ENCODE measurements at regions not wholly inside any gene's neighbourhood (a gene's known extent, or its start where the extent isn't known, plus 50 kb on each side); places are given as distances from the start of the nearest gene placed in this dataset.

GRCh38 chr17:51391982-51392654, 131.8 kb downstream of the UTP18 start:
- no peak for FAIRE-seq
- peak; percentile 15 for DNase-seq (ENCODE audit: low read depth)
- Histone ChIP-seq H3K4me3 (ENCODE audit: low read depth, low read length) (no peak overlapping the region), H3K36me3 (ENCODE audit: control insufficient read depth, insufficient read depth, low read length) (no peaks in the 10 kb centered on the region), H3K27me3 (ENCODE audit: control insufficient read depth, insufficient read depth, low read length) (no peaks in the 10 kb centered on the region)
- TF ChIP-seq, protein P1, sequence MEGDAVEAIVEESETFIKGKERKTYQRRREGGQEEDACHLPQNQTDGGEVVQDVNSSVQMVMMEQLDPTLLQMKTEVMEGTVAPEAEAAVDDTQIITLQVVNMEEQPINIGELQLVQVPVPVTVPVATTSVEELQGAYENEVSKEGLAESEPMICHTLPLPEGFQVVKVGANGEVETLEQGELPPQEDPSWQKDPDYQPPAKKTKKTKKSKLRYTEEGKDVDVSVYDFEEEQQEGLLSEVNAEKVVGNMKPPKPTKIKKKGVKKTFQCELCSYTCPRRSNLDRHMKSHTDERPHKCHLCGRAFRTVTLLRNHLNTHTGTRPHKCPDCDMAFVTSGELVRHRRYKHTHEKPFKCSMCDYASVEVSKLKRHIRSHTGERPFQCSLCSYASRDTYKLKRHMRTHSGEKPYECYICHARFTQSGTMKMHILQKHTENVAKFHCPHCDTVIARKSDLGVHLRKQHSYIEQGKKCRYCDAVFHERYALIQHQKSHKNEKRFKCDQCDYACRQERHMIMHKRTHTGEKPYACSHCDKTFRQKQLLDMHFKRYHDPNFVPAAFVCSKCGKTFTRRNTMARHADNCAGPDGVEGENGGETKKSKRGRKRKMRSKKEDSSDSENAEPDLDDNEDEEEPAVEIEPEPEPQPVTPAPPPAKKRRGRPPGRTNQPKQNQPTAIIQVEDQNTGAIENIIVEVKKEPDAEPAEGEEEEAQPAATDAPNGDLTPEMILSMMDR (IDR thresholded peaks at IDR 0.05; ENCODE audit: insufficient read depth, low read length, severe bottlenecking): no peak

DNA sequence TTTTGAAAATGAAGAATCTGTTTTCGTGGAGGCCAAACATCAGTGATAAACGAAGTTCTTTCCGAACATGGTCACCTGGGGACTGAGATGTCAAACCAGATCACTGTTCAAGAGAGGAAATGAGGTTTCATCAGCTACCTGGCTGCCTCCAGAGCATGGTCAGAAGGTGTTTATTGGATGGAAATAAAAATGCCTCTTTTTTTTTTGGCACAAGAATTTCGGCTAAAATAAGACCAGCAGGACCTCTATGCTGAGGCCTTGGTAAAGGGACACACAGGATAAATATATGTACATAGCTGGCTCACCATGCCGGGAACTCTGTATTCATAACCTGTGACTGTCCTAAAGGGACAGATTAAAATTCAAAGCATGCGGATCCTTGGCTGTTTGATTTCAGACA, 135.3 kb downstream of the UTP18 start:
- TF ChIP-seq, protein P1 (IDR thresholded peaks at IDR 0.05; ENCODE audit: insufficient read depth, low read length, severe bottlenecking): no peak
- no peak for DNase-seq (ENCODE audit: low read depth)
- FAIRE-seq: no peak
- Histone ChIP-seq H3K27me3 (ENCODE audit: control insufficient read depth, insufficient read depth, low read length) (no peaks in the 10 kb centered on the region), H3K36me3 (ENCODE audit: control insufficient read depth, insufficient read depth, low read length) (no peaks in the 10 kb centered on the region), H3K4me3 (ENCODE audit: low read depth, low read length) (no peak overlapping the region)

GRCh38 chr17:51397361-51398127, 137.2 kb downstream of the UTP18 start:
- TF ChIP-seq, protein P1 (IDR thresholded peaks at IDR 0.05; ENCODE audit: insufficient read depth, low read length, severe bottlenecking): no peak
- no peak overlapping the region for H3K4me3 ChIP-seq (ENCODE audit: low read depth, low read length)
- DNase-seq (ENCODE audit: low read depth) (peak; percentile 80), FAIRE-seq (peak; percentile 55)
- H3K36me3 ChIP-seq (ENCODE audit: control insufficient read depth, insufficient read depth, low read length): no peaks in the 10 kb centered on the region
- H3K27me3 ChIP-seq (ENCODE audit: control insufficient read depth, insufficient read depth, low read length): no peaks in the 10 kb centered on the region

DNA sequence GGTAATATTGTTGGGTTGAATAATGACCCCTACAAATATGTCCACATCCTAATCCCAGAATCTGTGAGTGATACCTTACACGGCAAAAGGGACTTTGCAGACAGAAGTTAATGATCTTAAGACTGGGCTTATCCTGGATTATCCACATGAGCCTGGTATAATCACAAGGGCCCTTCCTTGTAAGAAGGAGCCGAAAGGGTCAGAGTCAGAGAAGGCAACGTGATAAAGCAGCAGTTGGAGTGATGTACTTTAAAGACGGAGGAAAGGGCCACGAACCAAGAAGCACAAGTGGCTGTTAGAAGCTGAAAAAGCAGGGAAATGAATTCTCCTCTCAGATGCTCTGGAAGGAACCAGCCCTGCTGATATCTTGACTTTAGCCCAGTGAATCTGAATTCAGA, 137.8 kb downstream of the UTP18 start:
- no peaks in the 10 kb centered on the region for H3K27me3 ChIP-seq (ENCODE audit: control insufficient read depth, insufficient read depth, low read length)
- TF ChIP-seq, protein P1 (IDR thresholded peaks at IDR 0.05; ENCODE audit: insufficient read depth, low read length, severe bottlenecking): no peak
- DNase-seq (ENCODE audit: low read depth) (no peak), FAIRE-seq (no peak)
- H3K4me3 ChIP-seq (ENCODE audit: low read depth, low read length): no peak overlapping the region
- no peaks in the 10 kb centered on the region for H3K36me3 ChIP-seq (ENCODE audit: control insufficient read depth, insufficient read depth, low read length)

DNA sequence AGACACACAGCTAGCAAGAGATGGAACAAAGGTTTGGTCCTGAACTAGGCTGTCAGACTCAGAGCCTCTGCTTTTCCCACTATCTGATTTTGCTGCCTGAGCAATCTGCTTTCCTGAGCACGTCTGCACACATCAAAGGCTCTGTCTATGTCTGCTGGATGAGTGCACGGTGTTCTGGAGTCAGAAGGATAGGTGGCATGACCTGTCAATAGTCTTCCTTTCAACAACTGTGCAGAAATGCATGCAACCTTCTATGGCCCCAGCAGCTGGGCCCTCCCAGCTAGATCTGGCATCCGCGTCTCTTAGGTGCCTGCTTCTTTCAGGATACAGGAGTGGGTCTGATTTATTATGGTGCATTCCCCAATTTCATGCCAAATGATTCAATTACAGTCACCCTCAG, 138.3 kb downstream of the UTP18 start:
- FAIRE-seq (no peak), DNase-seq (ENCODE audit: low read depth) (no peak)
- Histone ChIP-seq H3K4me3 (ENCODE audit: low read depth, low read length) (no peak overlapping the region), H3K36me3 (ENCODE audit: control insufficient read depth, insufficient read depth, low read length) (no peaks in the 10 kb centered on the region), H3K27me3 (ENCODE audit: control insufficient read depth, insufficient read depth, low read length) (no peaks in the 10 kb centered on the region)
- TF ChIP-seq, protein P1 (IDR thresholded peaks at IDR 0.05; ENCODE audit: insufficient read depth, low read length, severe bottlenecking): no peak

Data from bronchial epithelial cell (primary cell).